WERI-Rb-1 (cell line): ENCODE measurements at regions not wholly inside any gene's neighbourhood (a gene's known extent, or its start where the extent isn't known, plus 50 kb on each side); places are given as distances from the start of the nearest gene placed in this dataset.

Experiments
- DNase-seq: peaks from one replicate; pipeline ENCODE4 v3.0.0-alpha.2; 2020
- H3K27ac ChIP-seq: fragments of 250-450 bp; sonication (Bioruptor Pico); 2 replicates; pipeline ENCODE4 v1.5.1; 2020; ENCODE audit warnings: mild to moderate bottlenecking, moderate library complexity
- H3K27me3 ChIP-seq: fragments of 250-450 bp; sonication (Bioruptor Pico); 2 replicates; pipeline ENCODE4 v1.5.1; 2021; ENCODE audit warnings: mild to moderate bottlenecking, low read depth, moderate library complexity; ENCODE audit not compliant: insufficient read depth, severe bottlenecking
- H3K36me3 ChIP-seq: fragments of 250-450 bp; sonication (Bioruptor Pico); 2 replicates; pipeline ENCODE4 v1.5.1; 2020; ENCODE audit warnings: mild to moderate bottlenecking, moderate library complexity
- H3K4me3 ChIP-seq: 2 replicates; pipeline ENCODE4 v1.5.1; 2011; ENCODE audit warnings: low read depth, mild to moderate bottlenecking, control low read depth, low read length
- H3K9me3 ChIP-seq: fragments of 250-450 bp; sonication (Bioruptor Pico); 2 replicates; pipeline ENCODE4 v1.5.1; 2021; ENCODE audit warnings: mild to moderate bottlenecking, moderate library complexity; ENCODE audit not compliant: severe bottlenecking
- CTCF ChIP-seq: IDR thresholded peaks from 2 replicates; pipeline ENCODE4 v1.5.1; 2011; ENCODE audit warnings: low read depth, mild to moderate bottlenecking, control low read depth, inconsistent platforms, low read length

GRCh38 chr1:99539131-99539530 is 106.8 kb upstream of the PALMD start:
- DNase-seq, result no peak
- TF ChIP-seq CTCF, result no peak
- no peak overlapping the region for H3K27ac ChIP-seq

GRCh38 chr1:99540744-99541143 is 105.2 kb upstream of the PALMD start:
- no peaks in the 10 kb centered on the region for H3K27me3 ChIP-seq
- no peak for DNase-seq
- H3K27ac ChIP-seq, result no peak overlapping the region
- H3K4me3 ChIP-seq, result no peak overlapping the region
- no peak for TF ChIP-seq CTCF
- peaks cover 3% of the 10 kb centered on the region for H3K9me3 ChIP-seq
- no peaks in the 10 kb centered on the region for H3K36me3 ChIP-seq

More at GRCh38 chr1:99539131-99539530, 106.8 kb upstream of the PALMD start:
- H3K27me3 ChIP-seq, result no peaks in the 10 kb centered on the region
- H3K9me3 ChIP-seq, result peaks cover 3% of the 10 kb centered on the region
- H3K4me3 ChIP-seq, result no peak overlapping the region
- no peaks in the 10 kb centered on the region for H3K36me3 ChIP-seq

- Histone ChIP-seq H3K36me3 (no peaks in the 10 kb centered on the region), H3K4me3 (no peak overlapping the region), H3K27me3 (no peaks in the 10 kb centered on the region), H3K9me3 (peaks cover 3% of the 10 kb centered on the region), H3K27ac (no peak overlapping the region)
- no peak for DNase-seq
- TF ChIP-seq CTCF, result no peak
These were observed 101.6 kb upstream of the PALMD start for GRCh38 chr1:99544328-99544727.

- Histone ChIP-seq H3K36me3 (no peaks in the 10 kb centered on the region), H3K27ac (no peak overlapping the region), H3K9me3 (no peaks in the 10 kb centered on the region), H3K27me3 (no peaks in the 10 kb centered on the region), H3K4me3 (no peak overlapping the region)
- TF ChIP-seq CTCF, result no peak
- DNase-seq, result no peak
These were observed 99.2 kb upstream of the PALMD start for GRCh38 chr1:99546432-99547416.

- Histone ChIP-seq H3K27ac (no peak overlapping the region), H3K4me3 (no peak overlapping the region)
- no peak for DNase-seq
These were observed 96.8 kb upstream of the PALMD start for GRCh38 chr1:99548943-99549605.

More at GRCh38 chr1:99548943-99549605, 96.8 kb upstream of the PALMD start:
- no peaks in the 10 kb centered on the region for H3K36me3 ChIP-seq
- no peak for TF ChIP-seq CTCF
- H3K27me3 ChIP-seq, result no peaks in the 10 kb centered on the region
- no peaks in the 10 kb centered on the region for H3K9me3 ChIP-seq
